ENCODE measurements at regions not wholly inside any gene's neighbourhood (a gene's known extent, or its start where the extent isn't known, plus 50 kb on each side); places are given as distances from the start of the nearest gene placed in this dataset.
"Not testable (repeated sequence)": the region's sequence is repeated elsewhere in the genome, so short reads cannot be mapped to it uniquely, and the experiment has no call there.

- H3K79me1 ChIP-seq (ENCODE audit: low read depth, low read length); H3K9ac ChIP-seq (replicated peaks in 1 of 4; ENCODE audit: extremely low read depth in 1 of 4, low read depth in 3 of 4, low read length in 3 of 4); H3K36me3 ChIP-seq (ENCODE audit: control insufficient read depth in 2 of 4, insufficient read depth in 4 of 4, low read length in 3 of 4); H2BK12ac ChIP-seq (ENCODE audit: low read depth, low read length); H2AK5ac ChIP-seq (ENCODE audit: low read depth, low read length); H3K27me3 ChIP-seq (replicated peaks in 1 of 4; ENCODE audit: control insufficient read depth in 3 of 4, extremely low read depth in 1 of 4, insufficient read depth in 3 of 4, low read length in 3 of 4); H4K91ac ChIP-seq (replicated peaks; ENCODE audit: insufficient read length, low read length); H3K4me2 ChIP-seq (ENCODE audit: insufficient read depth in 1 of 2, low read depth in 2 of 2, low read length in 2 of 2); H4K5ac ChIP-seq (ENCODE audit: insufficient read length, low read depth, low read length); H2BK120ac ChIP-seq (replicated peaks; ENCODE audit: low read depth, low read length); H3K14ac ChIP-seq (ENCODE audit: insufficient read length); H3K18ac ChIP-seq (ENCODE audit: extremely low read depth, low read length); POLR2A ChIA-PET (ENCODE audit: partially characterized antibody); CTCF ChIA-PET (ENCODE audit: partially characterized antibody); H3K4me1 ChIP-seq (replicated peaks in 1 of 4; ENCODE audit: control insufficient read depth in 3 of 4, insufficient read depth in 4 of 4, low read length in 3 of 4); H4K20me1 ChIP-seq (replicated peaks in 1 of 2; ENCODE audit: control insufficient read depth in 1 of 2, insufficient read depth in 2 of 2, low read length in 2 of 2); H2AFZ ChIP-seq (ENCODE audit: low read length); FAIRE-seq; H3K56ac ChIP-seq (replicated peaks; ENCODE audit: insufficient read length, low read depth, low read length); H3K23ac ChIP-seq (ENCODE audit: insufficient read length); H2BK5ac ChIP-seq (ENCODE audit: low read depth, low read length); H4K8ac ChIP-seq (ENCODE audit: extremely low read depth, insufficient read depth, low read length); H3K27ac ChIP-seq (ENCODE audit: low read depth, low read length); H3K4ac ChIP-seq (replicated peaks; ENCODE audit: insufficient read length, low read depth, low read length); H3K4me3 ChIP-seq (ENCODE audit: extremely low read depth in 1 of 4, insufficient read depth in 2 of 4, low read depth in 3 of 4, low read length in 4 of 4); H3K79me2 ChIP-seq (ENCODE audit: control insufficient read depth in 1 of 2, insufficient read depth in 2 of 2, low read length in 2 of 2); H2BK15ac ChIP-seq (ENCODE audit: low read length); H2BK20ac ChIP-seq (ENCODE audit: low read length); DNase-seq (ENCODE audit: low read depth in 1 of 2, low spot score in 2 of 2); H3K23me2 ChIP-seq (ENCODE audit: low read depth, low read length): not testable (repeated sequence)
- WGBS, 2 experiments (ENCODE audit: extremely low coverage in 1 of 2, insufficient coverage in 1 of 2, insufficient read length in 1 of 2, insufficient replicate concordance in 2 of 2, low coverage in 1 of 2, low lambda C conversion rate in 2 of 2, missing lambda C conversion rate in 1 of 2): 82% methylated on average over 9 of the region's 35 CpGs; no CpG with 5 or more reads in 1 of the 2 experiments
- H3K9me3 ChIP-seq (ENCODE audit: insufficient read depth in 2 of 2, low read depth in 1 of 2, low read length in 1 of 2): peaks cover 33 to 56% of the 10 kb centered on the region in 2 experiments
These were observed 238.0 kb downstream of the TMEM121 start for GRCh38 chr14:105764254-105764901.

Measured in H1 (cell line).